Loucy (cell line): ENCODE measurements at regions not wholly inside any gene's neighbourhood (a gene's known extent, or its start where the extent isn't known, plus 50 kb on each side); places are given as distances from the start of the nearest gene placed in this dataset.

Experiments used
- CTCF ChIP-seq: fragments of 200-600 bp; sonication (generic); conservative IDR thresholded peaks from 2 replicates; pipeline ENCODE4 v1.5.1; 2014; ENCODE audit warnings: mild to moderate bottlenecking, antibody characterized with exemption, low read length
- EZH2phosphoT487 ChIP-seq: fragments of 200-600 bp; IDR thresholded peaks from 2 replicates; pipeline ENCODE4 v1.6.1; 2018; ENCODE audit warnings: antibody characterized with exemption, mild to moderate bottlenecking, moderate library complexity, borderline replicate concordance

GRCh38 chr4:131081069-131081468 is 1985.1 kb downstream of the C4orf33 start:
- no peak for TF ChIP-seq CTCF
- no peak for TF ChIP-seq EZH2phosphoT487
